ENCODE measurements at regions not wholly inside any gene's neighbourhood (a gene's known extent, or its start where the extent isn't known, plus 50 kb on each side); places are given as distances from the start of the nearest gene placed in this dataset.
"Not testable (repeated sequence)": the region's sequence is repeated elsewhere in the genome, so short reads cannot be mapped to it uniquely, and the experiment has no call there.

DNA sequence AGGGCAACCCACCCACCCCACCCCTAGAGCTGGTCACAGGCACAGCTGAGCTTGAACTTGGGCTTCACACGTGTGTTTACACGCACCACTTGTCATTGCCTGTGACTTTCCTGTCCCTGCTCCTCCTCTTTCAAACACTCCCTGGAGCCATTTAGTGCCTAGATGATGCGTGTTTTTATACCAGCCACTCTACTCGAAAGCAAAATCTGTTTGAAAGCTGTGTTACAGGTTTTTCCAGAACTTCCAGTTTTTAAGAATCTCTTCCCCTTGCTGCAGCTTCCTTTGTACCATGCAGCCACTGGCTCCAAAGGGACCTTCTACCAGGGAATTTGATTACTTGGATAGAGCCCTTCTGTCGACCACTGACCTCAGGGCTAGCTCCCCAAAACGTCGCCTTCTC lies 78.8 kb upstream of the SPRY4 start:
- TF ChIP-seq, protein P1, sequence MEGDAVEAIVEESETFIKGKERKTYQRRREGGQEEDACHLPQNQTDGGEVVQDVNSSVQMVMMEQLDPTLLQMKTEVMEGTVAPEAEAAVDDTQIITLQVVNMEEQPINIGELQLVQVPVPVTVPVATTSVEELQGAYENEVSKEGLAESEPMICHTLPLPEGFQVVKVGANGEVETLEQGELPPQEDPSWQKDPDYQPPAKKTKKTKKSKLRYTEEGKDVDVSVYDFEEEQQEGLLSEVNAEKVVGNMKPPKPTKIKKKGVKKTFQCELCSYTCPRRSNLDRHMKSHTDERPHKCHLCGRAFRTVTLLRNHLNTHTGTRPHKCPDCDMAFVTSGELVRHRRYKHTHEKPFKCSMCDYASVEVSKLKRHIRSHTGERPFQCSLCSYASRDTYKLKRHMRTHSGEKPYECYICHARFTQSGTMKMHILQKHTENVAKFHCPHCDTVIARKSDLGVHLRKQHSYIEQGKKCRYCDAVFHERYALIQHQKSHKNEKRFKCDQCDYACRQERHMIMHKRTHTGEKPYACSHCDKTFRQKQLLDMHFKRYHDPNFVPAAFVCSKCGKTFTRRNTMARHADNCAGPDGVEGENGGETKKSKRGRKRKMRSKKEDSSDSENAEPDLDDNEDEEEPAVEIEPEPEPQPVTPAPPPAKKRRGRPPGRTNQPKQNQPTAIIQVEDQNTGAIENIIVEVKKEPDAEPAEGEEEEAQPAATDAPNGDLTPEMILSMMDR (IDR thresholded peaks at IDR 0.05; ENCODE audit: low read depth, low read length) = no peak
- Histone ChIP-seq H3K27me3 (no peaks in the 10 kb centered on the region), H3K36me3 (no peaks in the 10 kb centered on the region), H3K9me3 (no peaks in the 10 kb centered on the region), H3K4me1 (peaks cover 7% of the 10 kb centered on the region; the same call in 1 of the 2 replicates), H3K4me3 (ENCODE audit: low read depth, low read length) (no peak overlapping the region)
- DNase-seq = no peak

DNA sequence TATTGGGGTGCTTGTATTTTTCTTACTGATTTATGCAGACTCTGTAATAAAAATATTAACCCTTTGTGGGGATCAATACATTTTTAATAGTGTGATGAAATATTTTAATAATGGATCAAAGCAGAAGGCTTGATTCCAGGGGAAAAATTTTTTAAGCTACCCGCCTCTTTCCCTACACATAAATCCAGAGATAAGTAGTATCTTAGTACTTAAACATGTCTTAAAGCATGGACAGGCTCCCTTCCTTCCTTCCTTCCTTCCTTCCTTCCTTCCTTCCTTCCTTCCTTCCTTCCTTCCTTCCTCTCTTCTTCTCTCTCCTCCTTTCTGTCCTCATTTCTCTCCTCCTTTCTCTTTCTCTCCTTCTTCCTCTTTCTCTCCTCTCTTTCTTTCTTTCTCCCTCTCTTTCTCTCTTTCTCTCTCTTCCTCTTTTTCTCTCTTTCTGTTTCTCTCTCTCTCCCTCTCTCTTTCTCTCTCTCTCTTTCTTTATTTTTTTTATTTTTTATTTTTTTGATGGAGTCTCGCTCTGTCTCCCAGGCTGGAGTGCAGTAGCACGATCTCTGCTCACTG lies 78.0 kb upstream of the SPRY4 start:
- H3K36me3 ChIP-seq = no peaks in the 10 kb centered on the region
- H3K9me3 ChIP-seq = no peaks in the 10 kb centered on the region
- H3K4me1 ChIP-seq = peaks cover 7% of the 10 kb centered on the region; the same call in 1 of the 2 replicates
- no peak for DNase-seq
- H3K27me3 ChIP-seq = no peaks in the 10 kb centered on the region
- TF ChIP-seq, protein P1 (IDR thresholded peaks at IDR 0.05; ENCODE audit: low read depth, low read length) = no peak
- no peak overlapping the region for H3K4me3 ChIP-seq (ENCODE audit: low read depth, low read length)

DNA sequence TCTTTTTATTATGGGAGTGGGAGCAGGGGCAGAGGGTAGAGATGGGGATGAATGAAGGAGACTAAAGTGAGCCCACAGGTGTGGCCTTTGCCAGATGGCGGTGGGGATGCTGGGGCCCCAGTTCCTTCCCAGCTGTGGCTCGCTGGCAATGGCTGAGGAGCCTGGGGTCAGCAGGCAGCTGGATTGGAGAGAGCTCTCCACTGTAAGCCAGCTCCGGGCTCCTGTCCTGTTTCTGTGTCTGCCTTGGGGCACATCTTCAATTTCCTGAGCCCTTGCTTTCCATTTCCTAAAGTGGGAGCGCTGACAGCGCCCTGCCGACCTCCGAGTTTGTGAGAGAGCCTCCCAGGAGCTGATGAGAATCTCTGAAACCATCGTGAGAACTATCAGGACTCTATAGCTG lies 75.6 kb upstream of the SPRY4 start:
- H3K36me3 ChIP-seq = no peaks in the 10 kb centered on the region
- TF ChIP-seq, protein P1 (IDR thresholded peaks at IDR 0.05; ENCODE audit: low read depth, low read length) = no peak
- no peaks in the 10 kb centered on the region for H3K9me3 ChIP-seq
- DNase-seq = peak; percentile 31
- no peak overlapping the region for H3K4me3 ChIP-seq (ENCODE audit: low read depth, low read length)
- H3K4me1 ChIP-seq = peaks cover 7% of the 10 kb centered on the region; the same call in 1 of the 2 replicates
- no peaks in the 10 kb centered on the region for H3K27me3 ChIP-seq

DNA sequence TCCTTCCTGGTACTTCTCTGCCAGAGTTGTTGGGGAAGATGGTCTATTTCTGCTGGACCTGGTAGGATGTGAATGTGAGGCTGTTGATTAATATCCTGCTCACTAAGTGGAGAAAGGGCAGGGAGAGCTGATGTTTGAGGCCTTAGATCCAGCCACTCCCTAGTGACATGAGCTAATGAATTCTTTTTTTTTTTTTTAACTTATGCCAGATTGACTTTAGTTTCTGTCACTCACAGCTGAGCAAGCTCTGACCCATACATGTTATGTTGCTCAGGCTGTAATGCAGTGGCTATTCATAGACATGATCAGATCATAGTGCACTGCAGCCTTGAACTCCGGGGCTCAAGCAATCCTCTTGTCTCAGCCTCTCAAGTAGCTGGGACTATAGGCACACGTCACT lies 75.1 kb upstream of the SPRY4 start:
- no peak overlapping the region for H3K4me3 ChIP-seq (ENCODE audit: low read depth, low read length)

DNA sequence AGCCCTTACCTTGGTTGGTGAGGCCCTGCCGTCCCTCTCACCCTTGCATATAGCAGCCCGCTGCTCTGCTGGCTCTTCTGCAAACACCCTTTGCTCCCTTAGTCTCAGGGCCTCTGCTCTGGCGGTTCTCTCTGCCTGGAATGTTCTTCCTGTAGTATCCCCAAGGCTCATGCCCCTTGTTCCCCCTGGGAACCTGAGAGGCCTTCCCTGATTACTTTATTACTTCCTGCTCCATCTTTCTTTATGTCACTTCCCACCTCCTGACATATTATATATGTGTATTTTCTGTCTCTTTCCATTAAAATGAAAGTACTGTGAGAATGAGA lies 73.9 kb upstream of the SPRY4 start:
- no peaks in the 10 kb centered on the region for H3K36me3 ChIP-seq
- no peak for DNase-seq
- TF ChIP-seq, protein P1 (IDR thresholded peaks at IDR 0.05; ENCODE audit: low read depth, low read length) = no peak
- H3K4me1 ChIP-seq = peaks cover 7% of the 10 kb centered on the region; the same call in 1 of the 2 replicates
- no peak overlapping the region for H3K4me3 ChIP-seq (ENCODE audit: low read depth, low read length)
- no peaks in the 10 kb centered on the region for H3K27me3 ChIP-seq
- no peaks in the 10 kb centered on the region for H3K9me3 ChIP-seq

More for the DNA sequence above, 75.1 kb upstream of the SPRY4 start:
- H3K36me3 ChIP-seq = no peaks in the 10 kb centered on the region
- no peaks in the 10 kb centered on the region for H3K27me3 ChIP-seq
- DNase-seq = no peak
- peaks cover 7% of the 10 kb centered on the region; the same call in 1 of the 2 replicates for H3K4me1 ChIP-seq
- TF ChIP-seq, protein P1 (IDR thresholded peaks at IDR 0.05; ENCODE audit: low read depth, low read length) = no peak
- H3K9me3 ChIP-seq = no peaks in the 10 kb centered on the region

DNA sequence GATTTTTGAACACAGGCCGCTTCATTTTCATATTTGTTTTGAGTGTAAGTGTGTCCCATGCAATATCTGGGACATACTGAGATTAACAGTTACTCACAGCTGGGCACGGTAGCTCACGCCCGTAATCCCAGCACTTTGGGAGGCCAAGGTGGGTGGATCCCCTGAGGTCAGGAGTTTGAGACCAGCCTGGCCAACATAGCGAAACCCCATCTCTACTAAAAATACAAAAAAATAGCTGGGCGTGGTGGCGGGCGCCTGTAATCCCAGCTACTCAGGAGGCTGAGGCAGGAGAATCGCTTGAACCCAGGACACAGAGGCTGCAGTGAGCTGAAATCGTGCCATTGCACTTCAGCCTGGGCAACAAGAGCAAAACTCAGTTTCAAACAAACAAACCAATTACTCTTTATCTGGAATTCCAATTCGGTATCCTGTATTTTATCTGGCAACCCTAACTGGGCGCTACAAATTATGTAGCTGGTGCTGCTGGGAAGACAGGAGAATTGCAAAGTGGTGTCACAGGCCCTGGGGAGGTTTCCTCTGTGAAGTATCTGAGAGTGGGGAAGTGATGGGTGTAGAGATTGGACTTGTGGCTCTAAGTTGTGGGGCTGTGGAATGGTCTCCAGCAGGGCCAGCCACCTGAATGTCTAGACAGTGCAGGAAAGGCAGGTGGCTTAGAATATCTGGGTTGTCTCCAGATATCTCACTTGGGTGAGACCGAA lies 73.3 kb upstream of the SPRY4 start:
- H3K9me3 ChIP-seq; H3K4me1 ChIP-seq; H3K4me3 ChIP-seq (ENCODE audit: low read depth, low read length); DNase-seq; H3K27me3 ChIP-seq; H3K36me3 ChIP-seq: not testable (repeated sequence)

Measured in BE2C (cell line).